Ecto neural progenitor cell (in vitro differentiated cells): ENCODE measurements at regions not wholly inside any gene's neighbourhood (a gene's known extent, or its start where the extent isn't known, plus 50 kb on each side); places are given as distances from the start of the nearest gene placed in this dataset.
"Not testable (repeated sequence)": the region's sequence is repeated elsewhere in the genome, so short reads cannot be mapped to it uniquely, and the experiment has no call there.

Experiments used
- DNase-seq: peaks from one replicate; pipeline ENCODE4 v3.0.0-alpha.2; 2018; ENCODE audit warnings: low spot score

- DNase-seq = no peak
These were observed 112.8 kb downstream of the LUZP4 start for GRCh38 chrX:115402299-115402698.

GRCh38 chrX:115408771-115409400, 119.4 kb downstream of the LUZP4 start:
- DNase-seq = no peak

- no peak for DNase-seq
These were observed 120.0 kb downstream of the LUZP4 start for GRCh38 chrX:115409551-115409950.

DNA sequence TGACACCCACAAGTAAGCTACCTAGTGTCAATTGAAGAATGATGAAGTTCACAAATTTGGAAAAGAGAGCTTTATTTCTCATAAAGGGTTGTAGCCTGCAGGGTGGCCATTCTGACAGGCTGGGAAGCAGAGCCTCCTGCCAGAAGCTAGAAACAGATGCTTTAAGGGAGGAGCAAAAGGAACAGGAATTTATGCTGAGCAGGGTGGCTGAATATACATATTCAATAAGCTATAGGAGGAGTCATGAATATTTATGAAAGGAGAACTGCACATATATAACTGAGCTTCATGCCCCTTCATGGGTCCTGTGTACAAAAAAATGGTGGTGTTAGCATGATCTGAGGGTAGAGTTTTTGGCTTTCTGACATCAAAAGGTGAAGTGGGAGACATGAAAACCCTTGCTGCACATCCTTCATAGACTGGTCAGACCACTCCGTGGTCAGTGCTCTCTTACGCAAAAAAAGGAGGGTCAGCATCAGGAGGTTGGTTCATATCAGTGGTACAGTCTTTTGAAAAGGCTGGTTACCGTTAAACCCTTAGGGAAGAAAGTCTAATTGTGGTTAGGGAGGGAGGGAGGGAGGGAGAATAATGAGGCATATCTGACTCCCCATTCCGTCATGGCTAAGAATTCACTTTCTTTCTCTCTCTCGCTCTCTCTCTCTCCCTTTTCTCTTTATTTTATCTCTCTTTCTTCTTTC, 121.4 kb downstream of the LUZP4 start:
- DNase-seq = no peak

GRCh38 chrX:115413246-115413878, 123.8 kb downstream of the LUZP4 start:
- DNase-seq = no peak

GRCh38 chrX:115419069-115419468, 129.6 kb downstream of the LUZP4 start:
- DNase-seq = no peak

- no peak for DNase-seq
These were observed 133.6 kb downstream of the LUZP4 start for GRCh38 chrX:115423086-115423485.

DNA sequence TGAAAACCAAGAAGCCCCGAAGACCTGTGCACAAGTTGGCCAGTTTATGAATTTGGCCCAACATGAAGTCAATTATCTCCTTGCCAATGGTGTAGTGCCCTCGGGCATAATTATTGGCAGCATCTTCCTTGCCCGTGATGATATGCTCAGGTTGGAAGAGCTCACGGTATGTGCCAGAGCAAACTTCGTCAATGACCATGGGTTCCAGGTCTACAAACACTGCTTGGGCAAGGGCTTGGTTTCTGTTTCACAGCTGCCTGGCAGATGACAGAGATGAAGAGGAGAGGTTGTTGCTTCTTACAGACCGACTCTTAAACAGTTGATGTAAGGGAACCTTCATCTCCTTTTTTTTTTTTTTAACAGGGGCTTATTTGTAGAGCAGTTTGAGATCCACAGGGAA, 135.6 kb upstream of the PLS3 start:
- DNase-seq = no peak

DNA sequence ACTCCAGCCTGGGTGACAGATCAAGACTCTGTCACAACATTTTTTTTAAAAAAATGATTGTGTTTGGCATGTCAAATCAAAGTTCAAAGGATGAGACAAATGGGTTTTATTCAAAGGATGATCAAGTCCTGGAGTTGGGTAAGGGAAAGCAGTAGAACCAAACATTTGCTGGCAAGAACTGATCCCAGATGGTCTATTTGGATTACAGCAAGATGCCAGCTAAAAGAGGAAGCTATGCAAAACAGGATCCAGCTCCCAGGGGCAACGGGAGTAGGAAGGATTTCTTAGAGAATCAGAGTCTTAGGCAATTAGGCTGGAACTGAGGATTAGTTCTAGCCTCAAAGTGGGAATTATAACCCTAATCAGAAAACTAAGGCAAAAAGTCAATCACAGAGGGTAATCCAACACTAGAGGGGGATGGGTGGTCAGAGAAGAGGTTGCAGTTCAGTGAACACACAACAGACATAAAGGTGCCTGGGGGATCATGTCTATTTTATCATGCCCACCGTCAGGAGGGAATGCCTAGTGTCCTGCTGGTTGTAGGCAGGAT, 133.0 kb upstream of the PLS3 start:
- peak; percentile 50 for DNase-seq

- not testable (repeated sequence) for DNase-seq
These were observed 126.1 kb upstream of the PLS3 start for GRCh38 chrX:115434834-115435233.

DNA sequence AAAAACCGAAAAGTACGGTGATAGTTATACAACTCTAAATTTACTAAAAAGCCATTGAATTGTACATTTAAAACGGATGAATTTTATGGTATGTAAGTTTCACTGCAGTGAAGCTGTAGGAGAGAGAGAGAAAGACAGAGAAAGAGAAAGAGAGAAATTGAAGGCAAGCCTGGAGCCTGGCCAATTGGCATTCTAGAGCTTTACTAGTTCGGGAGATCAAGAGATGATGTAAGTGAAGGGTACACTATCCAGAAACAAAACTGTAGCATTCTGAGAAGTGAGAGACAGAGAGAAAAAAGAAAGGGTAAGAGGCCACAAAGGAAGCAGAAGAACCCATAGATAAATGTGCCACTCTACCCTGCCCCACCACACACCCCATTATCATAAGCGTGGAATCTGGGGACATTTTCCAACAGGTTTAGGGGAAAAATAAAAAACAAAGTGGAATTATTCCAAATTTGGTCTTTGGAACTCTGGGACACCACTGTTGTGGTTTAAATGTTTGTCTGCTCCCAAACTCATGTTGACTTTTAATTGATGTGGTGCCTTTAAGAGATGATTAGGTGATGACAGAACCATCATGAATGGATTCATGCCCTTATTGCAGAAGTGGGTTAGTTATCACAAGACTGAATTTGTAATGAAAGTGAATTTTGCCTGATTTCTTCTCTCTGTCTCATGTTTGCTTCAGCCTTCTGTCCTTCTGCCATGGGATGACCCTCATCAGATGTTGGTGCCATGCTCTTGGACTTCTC, 123.0 kb upstream of the PLS3 start:
- no peak for DNase-seq

- DNase-seq = no peak
These were observed 112.8 kb upstream of the PLS3 start for GRCh38 chrX:115448146-115448545.

- DNase-seq = no peak
These were observed 111.2 kb upstream of the PLS3 start for GRCh38 chrX:115449742-115450141.

GRCh38 chrX:115452251-115452650, 108.7 kb upstream of the PLS3 start:
- no peak for DNase-seq

GRCh38 chrX:115459883-115460880, 100.8 kb upstream of the PLS3 start:
- no peak for DNase-seq

DNA sequence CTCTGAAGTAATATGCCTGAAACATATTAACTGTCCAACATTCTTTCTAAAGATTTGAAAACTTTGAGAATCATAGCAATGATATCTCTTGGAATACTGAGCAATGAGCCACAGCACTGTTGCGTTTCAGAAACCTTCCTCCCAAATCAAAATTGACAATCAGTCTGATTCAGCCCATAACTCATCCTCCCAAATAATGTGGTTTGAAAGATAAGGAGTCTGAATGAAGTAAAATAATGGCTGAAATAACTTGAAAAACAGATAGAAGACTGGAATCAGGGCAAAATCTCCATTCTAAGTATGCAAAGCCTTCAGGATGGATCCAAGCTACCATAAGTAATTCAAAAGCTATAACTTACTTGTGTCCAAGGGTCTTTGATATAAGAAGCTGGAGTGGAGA, 98.6 kb upstream of the PLS3 start:
- DNase-seq = no peak

- no peak for DNase-seq
These were observed 93.0 kb upstream of the PLS3 start for GRCh38 chrX:115467961-115468360.

DNA sequence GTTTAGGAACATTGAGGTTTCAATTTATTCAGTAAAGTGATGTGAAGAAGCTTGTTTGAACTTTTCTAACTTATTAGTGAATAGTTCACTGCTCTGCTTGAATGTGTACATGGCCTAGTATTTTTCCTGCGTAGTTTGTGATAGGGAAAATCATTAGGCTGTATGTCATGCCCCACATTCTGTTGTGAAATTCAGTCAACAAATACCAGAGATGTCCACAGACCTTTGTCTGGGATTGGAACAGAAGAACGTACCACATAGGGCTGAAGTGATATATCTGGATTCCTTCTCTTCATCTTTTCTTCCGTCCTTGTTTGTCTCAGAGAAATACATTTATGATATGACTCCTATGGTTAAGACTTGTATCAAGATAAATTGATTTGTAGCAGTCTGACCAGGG, 88.8 kb upstream of the PLS3 start:
- DNase-seq = no peak

DNA sequence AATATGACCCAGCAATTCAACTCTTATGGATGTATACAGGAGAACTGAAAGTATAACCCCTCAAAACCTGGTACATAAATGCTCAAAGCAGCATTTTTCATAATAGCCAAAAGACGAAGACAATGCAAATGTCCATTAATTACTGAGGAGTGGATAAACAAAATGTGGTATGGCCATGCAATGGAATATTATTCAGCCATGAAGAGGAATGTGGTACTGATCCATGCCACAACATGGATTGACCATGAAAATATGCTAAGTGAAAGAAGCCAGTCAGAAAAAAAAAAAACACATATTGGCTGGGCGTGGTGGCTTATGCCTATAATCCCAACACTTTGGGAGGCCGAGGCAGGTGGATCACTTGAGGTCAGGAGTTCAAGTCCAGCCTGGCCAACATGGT, 74.5 kb upstream of the PLS3 start:
- no peak for DNase-seq

DNA sequence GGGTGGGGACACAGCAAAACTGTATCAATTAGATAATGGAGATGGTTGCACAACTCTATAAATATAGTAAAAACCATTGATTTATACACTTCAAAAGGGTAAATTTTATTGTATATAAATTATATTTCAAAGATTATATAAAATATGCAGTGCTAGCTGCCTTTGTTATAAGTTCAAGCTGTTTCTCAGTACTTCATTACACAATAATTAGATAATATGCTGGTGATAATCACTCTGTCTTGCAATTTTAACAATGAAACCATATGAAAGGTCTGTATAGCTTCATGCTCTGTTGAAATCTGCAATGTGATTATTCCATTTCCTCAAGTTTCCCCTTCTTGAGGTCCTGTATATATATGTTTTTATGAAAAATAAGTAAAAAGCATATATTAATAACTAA, 73.4 kb upstream of the PLS3 start:
- no peak for DNase-seq

DNA sequence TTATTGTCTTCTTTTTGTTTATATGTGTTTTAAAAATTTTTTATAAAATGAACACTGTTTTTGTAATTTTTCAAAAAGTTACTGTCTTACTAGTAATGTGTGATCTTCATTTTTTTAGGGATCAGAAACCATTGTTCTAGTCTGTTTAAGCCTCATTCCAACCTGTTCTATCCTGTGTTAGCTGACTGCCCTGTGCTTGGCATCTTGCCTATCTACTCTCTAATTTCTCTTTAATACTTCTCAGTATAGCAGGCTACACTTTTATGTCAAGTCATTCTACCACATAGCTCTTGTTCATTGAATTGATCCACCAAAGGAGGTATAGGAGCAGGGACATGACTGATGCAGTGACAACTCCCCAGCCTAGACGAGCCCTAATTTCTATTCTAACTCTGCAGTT, 70.2 kb upstream of the PLS3 start:
- DNase-seq = no peak
